ENCODE measurements at regions not wholly inside any gene's neighbourhood (a gene's known extent, or its start where the extent isn't known, plus 50 kb on each side); places are given as distances from the start of the nearest gene placed in this dataset.

GRCh38 chr9:89661391-89661949 lies 56.7 kb downstream of the GADD45G start:
- DNase-seq (ENCODE audit: low read depth, low spot score), result no peak

GRCh38 chr9:89661956-89662717 lies 57.3 kb downstream of the GADD45G start:
- no peak for TF ChIP-seq ZNF274 (IDR thresholded peaks at IDR 0.05; ENCODE audit: low read depth, low read length)
- peak; percentile 17 for TF ChIP-seq YY1 (IDR thresholded peaks at IDR 0.05; ENCODE audit: insufficient read depth, insufficient read length)
- no peak for TF ChIP-seq SUZ12 (IDR thresholded peaks at IDR 0.05; ENCODE audit: extremely low read depth, insufficient read depth, insufficient read length)
- Histone ChIP-seq H3K9ac (ENCODE audit: insufficient read length, low read depth) (peak overlapping the region; percentile 45), H3K27me3 (ENCODE audit: insufficient read depth, insufficient read length) (peaks cover 34% of the 10 kb centered on the region), H3K4me1 (ENCODE audit: insufficient read depth, insufficient read length) (peaks cover 21% of the 10 kb centered on the region), H3K4me3 (ENCODE audit: insufficient read length, low read depth) (no peak overlapping the region), H3K36me3 (ENCODE audit: insufficient read depth, insufficient read length, low read length) (no peaks in the 10 kb centered on the region), H3K9me3 (ENCODE audit: insufficient read depth, low read length) (no peaks in the 10 kb centered on the region)
- DNase-seq (ENCODE audit: low read depth, low spot score), result peak; percentile 97

More at GRCh38 chr9:89661391-89661949, 56.7 kb downstream of the GADD45G start:
- Histone ChIP-seq H3K9ac (ENCODE audit: insufficient read length, low read depth) (peak overlapping the region; percentile 45), H3K27me3 (ENCODE audit: insufficient read depth, insufficient read length) (peaks cover 35% of the 10 kb centered on the region), H3K4me1 (ENCODE audit: insufficient read depth, insufficient read length) (peaks cover 26% of the 10 kb centered on the region), H3K36me3 (ENCODE audit: insufficient read depth, insufficient read length, low read length) (no peaks in the 10 kb centered on the region), H3K4me3 (ENCODE audit: insufficient read length, low read depth) (no peak overlapping the region), H3K9me3 (ENCODE audit: insufficient read depth, low read length) (no peaks in the 10 kb centered on the region)
- TF ChIP-seq YY1 (IDR thresholded peaks at IDR 0.05; ENCODE audit: insufficient read depth, insufficient read length) (no peak), ZNF274 (IDR thresholded peaks at IDR 0.05; ENCODE audit: low read depth, low read length) (no peak), SUZ12 (IDR thresholded peaks at IDR 0.05; ENCODE audit: extremely low read depth, insufficient read depth, insufficient read length) (no peak)

DNA sequence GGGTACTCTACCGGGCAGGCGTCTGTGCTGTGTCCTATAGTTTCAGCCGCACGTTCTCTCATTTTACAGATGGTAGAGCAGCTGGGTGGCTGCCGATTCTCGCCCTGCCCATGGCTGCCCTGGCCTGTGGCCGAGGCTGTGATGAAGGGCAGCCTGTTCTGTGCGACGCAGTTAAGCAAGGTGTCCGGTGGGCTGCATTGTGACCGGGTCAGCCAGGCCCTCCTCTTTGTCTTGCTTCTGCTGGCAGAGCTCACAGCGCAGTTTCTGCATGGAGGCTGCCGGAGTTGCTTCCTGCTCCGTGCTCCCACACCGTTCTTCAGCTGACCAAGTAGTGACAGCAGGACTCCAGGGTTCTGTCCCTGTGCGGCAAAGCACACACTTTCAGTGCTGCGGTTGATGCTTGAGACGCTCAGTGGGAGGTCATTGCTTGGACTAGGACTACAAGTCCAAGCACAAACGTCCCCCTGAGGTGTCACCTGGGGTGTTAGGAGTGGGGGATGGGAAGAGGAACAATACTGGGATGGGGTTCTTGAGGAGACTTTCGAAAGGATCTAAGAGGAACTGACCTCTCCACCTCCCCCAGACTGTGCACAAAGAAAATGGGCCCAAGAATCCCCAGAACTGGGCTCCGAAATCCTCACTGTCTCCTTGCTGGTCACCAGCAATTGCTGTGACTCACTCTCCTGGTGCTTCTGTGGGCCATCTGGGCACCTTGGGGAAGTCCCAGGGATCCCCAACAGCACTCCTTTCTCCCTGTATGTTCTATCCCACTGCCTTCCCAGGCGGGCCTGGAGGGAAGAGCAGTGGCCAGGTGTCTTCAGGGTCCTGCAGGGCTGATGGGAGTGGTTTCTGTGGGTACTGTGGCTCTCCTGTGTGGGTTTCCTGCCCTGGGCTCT lies 58.2 kb downstream of the GADD45G start:
- Histone ChIP-seq H3K4me1 (ENCODE audit: insufficient read depth, insufficient read length) (peaks cover 18% of the 10 kb centered on the region), H3K27me3 (ENCODE audit: insufficient read depth, insufficient read length) (peaks cover 34% of the 10 kb centered on the region), H3K9ac (ENCODE audit: insufficient read length, low read depth) (no peak overlapping the region), H3K4me3 (ENCODE audit: insufficient read length, low read depth) (no peak overlapping the region), H3K36me3 (ENCODE audit: insufficient read depth, insufficient read length, low read length) (no peaks in the 10 kb centered on the region), H3K9me3 (ENCODE audit: insufficient read depth, low read length) (no peaks in the 10 kb centered on the region)
- TF ChIP-seq ZNF274 (IDR thresholded peaks at IDR 0.05; ENCODE audit: low read depth, low read length) (no peak), YY1 (IDR thresholded peaks at IDR 0.05; ENCODE audit: insufficient read depth, insufficient read length) (no peak), SUZ12 (IDR thresholded peaks at IDR 0.05; ENCODE audit: extremely low read depth, insufficient read depth, insufficient read length) (no peak)
- DNase-seq (ENCODE audit: low read depth, low spot score), result no peak

DNA sequence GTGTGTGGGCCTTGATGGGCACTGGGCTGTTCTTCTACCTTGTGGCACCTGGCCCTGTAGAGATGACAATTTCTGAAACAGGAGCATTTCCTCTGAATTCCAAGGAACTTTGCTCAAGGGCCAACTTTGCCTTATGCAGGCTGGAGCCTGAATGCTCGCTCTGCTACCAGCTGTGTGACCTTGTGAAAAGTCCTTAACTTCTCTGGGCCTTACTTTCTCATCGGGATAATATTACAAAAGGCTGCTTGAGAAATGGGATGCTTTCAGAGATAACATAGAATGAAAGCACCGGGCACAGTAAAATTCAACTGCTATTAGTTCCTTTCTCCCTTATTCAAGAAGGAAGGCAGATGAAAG lies 58.8 kb downstream of the GADD45G start:
- no peaks in the 10 kb centered on the region for H3K9me3 ChIP-seq (ENCODE audit: insufficient read depth, low read length)
- H3K4me3 ChIP-seq (ENCODE audit: insufficient read length, low read depth), result no peak overlapping the region
- H3K36me3 ChIP-seq (ENCODE audit: insufficient read depth, insufficient read length, low read length), result no peaks in the 10 kb centered on the region
- peaks cover 30% of the 10 kb centered on the region for H3K27me3 ChIP-seq (ENCODE audit: insufficient read depth, insufficient read length)
- no peak for DNase-seq (ENCODE audit: low read depth, low spot score)
- TF ChIP-seq YY1 (IDR thresholded peaks at IDR 0.05; ENCODE audit: insufficient read depth, insufficient read length), result no peak
- TF ChIP-seq SUZ12 (IDR thresholded peaks at IDR 0.05; ENCODE audit: extremely low read depth, insufficient read depth, insufficient read length), result no peak
- no peak for TF ChIP-seq ZNF274 (IDR thresholded peaks at IDR 0.05; ENCODE audit: low read depth, low read length)
- H3K9ac ChIP-seq (ENCODE audit: insufficient read length, low read depth), result no peak overlapping the region
- H3K4me1 ChIP-seq (ENCODE audit: insufficient read depth, insufficient read length), result peaks cover 18% of the 10 kb centered on the region

- Histone ChIP-seq H3K9ac (ENCODE audit: insufficient read length, low read depth) (no peak overlapping the region), H3K4me3 (ENCODE audit: insufficient read length, low read depth) (no peak overlapping the region), H3K36me3 (ENCODE audit: insufficient read depth, insufficient read length, low read length) (no peaks in the 10 kb centered on the region), H3K27me3 (ENCODE audit: insufficient read depth, insufficient read length) (peaks cover 27% of the 10 kb centered on the region), H3K9me3 (ENCODE audit: insufficient read depth, low read length) (no peaks in the 10 kb centered on the region), H3K4me1 (ENCODE audit: insufficient read depth, insufficient read length) (peaks cover 18% of the 10 kb centered on the region)
- TF ChIP-seq YY1 (IDR thresholded peaks at IDR 0.05; ENCODE audit: insufficient read depth, insufficient read length) (no peak), ZNF274 (IDR thresholded peaks at IDR 0.05; ENCODE audit: low read depth, low read length) (no peak), SUZ12 (IDR thresholded peaks at IDR 0.05; ENCODE audit: extremely low read depth, insufficient read depth, insufficient read length) (no peak)
- no peak for DNase-seq (ENCODE audit: low read depth, low spot score)
Observed at GRCh38 chr9:89664010-89664409, 59.2 kb downstream of the GADD45G start.

DNA sequence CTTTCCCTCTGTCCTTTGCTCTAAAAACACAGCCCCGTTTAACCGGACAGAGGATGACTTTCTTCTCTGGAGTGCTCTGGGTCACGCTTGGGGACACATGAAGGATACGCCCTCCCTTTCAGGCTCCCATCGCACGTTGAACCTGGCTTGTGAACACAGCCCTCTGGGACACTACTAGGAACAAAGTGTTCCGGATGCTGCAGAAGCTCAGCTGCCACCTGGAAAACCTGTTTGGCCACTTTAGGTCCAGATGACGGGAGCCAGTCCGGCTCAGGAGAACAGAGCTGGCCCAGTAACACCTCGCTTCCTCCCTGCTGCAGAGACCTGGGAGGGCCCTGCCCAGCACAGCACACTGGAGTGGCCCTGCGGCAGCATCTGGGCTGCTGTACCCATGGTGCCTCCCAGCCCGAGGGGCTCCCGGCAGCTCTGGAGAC lies 60.1 kb downstream of the GADD45G start:
- Histone ChIP-seq H3K36me3 (ENCODE audit: insufficient read depth, insufficient read length, low read length) (no peaks in the 10 kb centered on the region), H3K9ac (ENCODE audit: insufficient read length, low read depth) (no peak overlapping the region), H3K27me3 (ENCODE audit: insufficient read depth, insufficient read length) (peaks cover 18% of the 10 kb centered on the region), H3K4me1 (ENCODE audit: insufficient read depth, insufficient read length) (peaks cover 15% of the 10 kb centered on the region), H3K4me3 (ENCODE audit: insufficient read length, low read depth) (no peak overlapping the region), H3K9me3 (ENCODE audit: insufficient read depth, low read length) (no peaks in the 10 kb centered on the region)
- TF ChIP-seq SUZ12 (IDR thresholded peaks at IDR 0.05; ENCODE audit: extremely low read depth, insufficient read depth, insufficient read length), result no peak
- no peak for TF ChIP-seq YY1 (IDR thresholded peaks at IDR 0.05; ENCODE audit: insufficient read depth, insufficient read length)
- TF ChIP-seq ZNF274 (IDR thresholded peaks at IDR 0.05; ENCODE audit: low read depth, low read length), result no peak
- DNase-seq (ENCODE audit: low read depth, low spot score), result no peak
